OCI-LY1 (cell line): ENCODE measurements at regions not wholly inside any gene's neighbourhood (a gene's known extent, or its start where the extent isn't known, plus 50 kb on each side); places are given as distances from the start of the nearest gene placed in this dataset.

ENCODE experiments used
- H2AFZ ChIP-seq: fragments of 200-600 bp; sonication (generic), shearing (Covaris generic); 2 replicates; pipeline ENCODE4 v1.6.0; 2014; ENCODE audit warnings: antibody characterized with exemption, mild to moderate bottlenecking, low read length
- H3F3A ChIP-seq: fragments of 200-600 bp; sonication (generic), shearing (Covaris generic); 2 replicates; pipeline ENCODE4 v1.6.0; 2014; ENCODE audit warnings: mild to moderate bottlenecking, antibody characterized with exemption, low read length, moderate library complexity; ENCODE audit not compliant: insufficient read depth
- H3K27ac ChIP-seq: fragments of 200-600 bp; sonication (generic); 2 replicates; pipeline ENCODE4 v1.5.1; 2014; ENCODE audit warnings: low read length, mixed run types, mild to moderate bottlenecking, low read depth; ENCODE audit not compliant: poor library complexity, severe bottlenecking
- H3K27me3 ChIP-seq: fragments of 200-600 bp; sonication (generic); 2 replicates; pipeline ENCODE4 v1.6.0; 2014; ENCODE audit warnings: antibody characterized with exemption, mild to moderate bottlenecking, low read length, moderate library complexity; ENCODE audit not compliant: insufficient read depth
- H3K36me3 ChIP-seq: fragments of 200-600 bp; sonication (generic); 2 replicates; pipeline ENCODE4 v1.6.1; 2014; ENCODE audit warnings: mild to moderate bottlenecking, antibody characterized with exemption, low read length, moderate library complexity, mixed read lengths; ENCODE audit not compliant: insufficient read depth
- H3K4me1 ChIP-seq: fragments of 200-600 bp; sonication (generic); 2 replicates; pipeline ENCODE4 v1.5.1; 2014; ENCODE audit warnings: mild to moderate bottlenecking, low read length, moderate library complexity; ENCODE audit not compliant: insufficient read depth, severe bottlenecking
- H3K4me2 ChIP-seq: fragments of 200-600 bp; sonication (generic), shearing (Covaris generic); 2 replicates; pipeline ENCODE4 v1.6.1; 2014; ENCODE audit warnings: low read length
- H3K4me3 ChIP-seq: fragments of 200-600 bp; sonication (generic); 2 replicates; pipeline ENCODE4 v1.5.1; 2014; ENCODE audit warnings: low read length, low read depth, mild to moderate bottlenecking, mixed read lengths; ENCODE audit not compliant: poor library complexity, severe bottlenecking
- H3K79me2 ChIP-seq: fragments of 200-600 bp; shearing (Covaris generic); 2 replicates; pipeline ENCODE4 v1.6.1; 2016; ENCODE audit warnings: mixed run types, low read length, mixed read lengths; ENCODE audit not compliant: insufficient read depth
- H3K9ac ChIP-seq: fragments of 200-600 bp; sonication (generic), shearing (Covaris generic); 2 replicates; pipeline ENCODE4 v1.6.1; 2014; ENCODE audit warnings: mild to moderate bottlenecking, low read length, mixed read lengths
- H3K9me2 ChIP-seq: fragments of 200-600 bp; sonication (generic), shearing (Covaris generic); 2 replicates; pipeline ENCODE4 v1.6.1; 2014; ENCODE audit warnings: low read depth, mild to moderate bottlenecking, low read length, mixed read lengths
- H3K9me3 ChIP-seq: fragments of 200-600 bp; shearing (Covaris generic); 2 replicates; pipeline ENCODE4 v1.6.1; 2014; ENCODE audit warnings: low read length, mixed read lengths
- H4K20me1 ChIP-seq: fragments of 200-600 bp; sonication (generic), shearing (Covaris generic); 2 replicates; pipeline ENCODE4 v1.6.0; 2016; ENCODE audit warnings: mild to moderate bottlenecking, low read length; ENCODE audit not compliant: insufficient read depth
- CTCF ChIP-seq: fragments of 200-600 bp; sonication (generic), shearing (Covaris generic); IDR thresholded peaks from 2 replicates; pipeline ENCODE4 v1.5.1; 2017; ENCODE audit warnings: mild to moderate bottlenecking, antibody characterized with exemption, low read length, moderate library complexity, mixed read lengths
- EZH2 ChIP-seq: fragments of 200-600 bp; sonication (generic), shearing (Covaris generic); IDR thresholded peaks from 2 replicates; pipeline ENCODE4 v1.8.0; 2017; ENCODE audit warnings: borderline replicate concordance, mixed run types, mild to moderate bottlenecking, antibody characterized with exemption, low read length, moderate library complexity, mixed read lengths

- Histone ChIP-seq H3K9ac (no peak overlapping the region), H2AFZ (no peak overlapping the region), H3K36me3 (no peaks in the 10 kb centered on the region), H3K4me1 (no peaks in the 10 kb centered on the region), H3K9me3 (0 out of 2 replicates have a peak, but pooled peaks cover 8% of the 10 kb centered on the region), H3K79me2 (no peaks in the 10 kb centered on the region), H4K20me1 (no peaks in the 10 kb centered on the region), H3F3A (no peaks in the 10 kb centered on the region), H3K27me3 (no peaks in the 10 kb centered on the region), H3K4me2 (no peak overlapping the region), H3K27ac (no peak overlapping the region), H3K9me2 (no peaks in the 10 kb centered on the region; the same call in none of the 2 replicates), H3K4me3 (no peak overlapping the region)
- TF ChIP-seq EZH2 = no peak
- no peak for TF ChIP-seq CTCF
These were observed 327.0 kb upstream of the PCDH9 start for GRCh38 chr13:67557118-67557517.

- Histone ChIP-seq H3K27ac (no peak overlapping the region), H4K20me1 (no peaks in the 10 kb centered on the region), H3F3A (no peaks in the 10 kb centered on the region), H3K4me2 (no peak overlapping the region), H2AFZ (no peak overlapping the region), H3K9me3 (0 out of 2 replicates have a peak, but pooled peaks cover 8% of the 10 kb centered on the region), H3K79me2 (no peaks in the 10 kb centered on the region), H3K9me2 (no peaks in the 10 kb centered on the region; the same call in none of the 2 replicates), H3K9ac (no peak overlapping the region), H3K27me3 (no peaks in the 10 kb centered on the region), H3K4me3 (no peak overlapping the region), H3K4me1 (no peaks in the 10 kb centered on the region), H3K36me3 (no peaks in the 10 kb centered on the region)
- TF ChIP-seq CTCF (no peak), EZH2 (no peak)
These were observed 324.8 kb upstream of the PCDH9 start for GRCh38 chr13:67554746-67555452.

GRCh38 chr13:67554286-67554685 lies 324.1 kb upstream of the PCDH9 start:
- H3K4me2 ChIP-seq = no peak overlapping the region
- no peaks in the 10 kb centered on the region for H3K27me3 ChIP-seq
- H3K27ac ChIP-seq = no peak overlapping the region
- no peaks in the 10 kb centered on the region for H3K4me1 ChIP-seq
- no peaks in the 10 kb centered on the region for H3K36me3 ChIP-seq
- H3F3A ChIP-seq = no peaks in the 10 kb centered on the region
- no peaks in the 10 kb centered on the region for H3K79me2 ChIP-seq
- H3K9me3 ChIP-seq = 0 out of 2 replicates have a peak, but pooled peaks cover 8% of the 10 kb centered on the region
- H4K20me1 ChIP-seq = no peaks in the 10 kb centered on the region
- H3K9ac ChIP-seq = no peak overlapping the region
- H3K4me3 ChIP-seq = no peak overlapping the region
- TF ChIP-seq EZH2 = no peak
- TF ChIP-seq CTCF = no peak
- H3K9me2 ChIP-seq = no peaks in the 10 kb centered on the region; the same call in none of the 2 replicates
- H2AFZ ChIP-seq = no peak overlapping the region
